GM19372 (cell line): ENCODE measurements at regions not wholly inside any gene's neighbourhood (a gene's known extent, or its start where the extent isn't known, plus 50 kb on each side); places are given as distances from the start of the nearest gene placed in this dataset.

Experiments
- ATAC-seq: cut with Tn5 transposase; IDR thresholded peaks from one replicate; pipeline ENCODE4 v1.9.1; 2021; ENCODE audit warnings: mild to moderate bottlenecking, low read depth, moderate library complexity; ENCODE audit not compliant: unreplicated experiment

DNA sequence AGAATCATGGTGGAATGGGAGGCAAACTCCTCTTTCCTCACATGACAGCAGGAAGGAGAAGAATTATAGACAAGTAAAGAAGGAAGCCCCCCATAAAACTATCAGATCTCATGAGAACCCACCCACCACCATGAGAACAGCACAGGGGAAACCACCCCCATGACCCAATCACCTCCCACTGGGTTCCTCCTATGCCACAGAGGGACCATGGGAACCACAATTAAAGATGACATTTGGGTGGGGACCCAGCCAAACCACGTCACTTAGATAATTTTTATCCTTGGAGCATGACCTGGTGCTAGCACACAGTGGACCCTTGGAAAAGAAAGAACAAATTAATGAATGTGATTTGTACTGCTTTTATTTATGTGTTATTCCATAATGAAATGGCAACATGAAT, 188.6 kb upstream of the NCKAP5 start:
- ATAC-seq = no peak

DNA sequence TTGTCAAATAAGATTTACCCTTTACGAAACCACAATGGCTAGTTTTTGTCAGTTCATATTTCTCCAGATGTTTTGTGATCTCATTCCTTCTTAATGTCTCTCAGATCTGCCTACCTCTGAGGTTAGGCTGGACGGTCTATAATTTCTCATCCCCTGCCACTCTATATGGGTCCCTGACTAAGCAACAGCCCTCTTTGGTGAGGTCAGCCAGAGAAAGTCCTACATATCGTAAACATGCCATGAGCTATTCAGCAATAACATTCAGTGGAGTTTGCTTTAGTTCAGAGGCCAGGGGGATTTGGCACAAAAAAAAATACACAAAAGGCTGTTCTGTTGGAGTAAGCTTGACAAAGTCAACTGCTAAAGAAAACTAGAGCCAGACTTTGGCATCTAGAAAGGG, 192.1 kb upstream of the NCKAP5 start:
- ATAC-seq = no peak

DNA sequence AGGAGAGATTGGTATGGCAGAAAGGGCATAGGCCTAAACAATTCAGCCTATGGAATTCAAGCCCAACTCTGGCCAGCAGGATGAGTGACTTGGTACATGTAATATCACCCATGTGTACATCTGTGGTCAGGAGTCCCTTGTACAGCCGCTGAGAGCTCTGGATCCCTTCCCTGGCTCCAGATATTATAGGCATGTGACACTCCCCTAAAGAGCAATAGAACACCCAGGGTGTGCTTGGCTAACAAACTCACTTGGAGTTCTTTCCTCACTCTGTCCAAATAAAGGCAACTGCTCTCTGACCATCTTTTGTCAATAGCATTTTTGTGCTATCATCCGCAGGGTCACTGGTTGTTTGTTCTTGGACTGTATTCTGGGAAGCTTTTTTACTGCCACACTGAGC, 197.4 kb upstream of the NCKAP5 start:
- no peak for ATAC-seq

DNA sequence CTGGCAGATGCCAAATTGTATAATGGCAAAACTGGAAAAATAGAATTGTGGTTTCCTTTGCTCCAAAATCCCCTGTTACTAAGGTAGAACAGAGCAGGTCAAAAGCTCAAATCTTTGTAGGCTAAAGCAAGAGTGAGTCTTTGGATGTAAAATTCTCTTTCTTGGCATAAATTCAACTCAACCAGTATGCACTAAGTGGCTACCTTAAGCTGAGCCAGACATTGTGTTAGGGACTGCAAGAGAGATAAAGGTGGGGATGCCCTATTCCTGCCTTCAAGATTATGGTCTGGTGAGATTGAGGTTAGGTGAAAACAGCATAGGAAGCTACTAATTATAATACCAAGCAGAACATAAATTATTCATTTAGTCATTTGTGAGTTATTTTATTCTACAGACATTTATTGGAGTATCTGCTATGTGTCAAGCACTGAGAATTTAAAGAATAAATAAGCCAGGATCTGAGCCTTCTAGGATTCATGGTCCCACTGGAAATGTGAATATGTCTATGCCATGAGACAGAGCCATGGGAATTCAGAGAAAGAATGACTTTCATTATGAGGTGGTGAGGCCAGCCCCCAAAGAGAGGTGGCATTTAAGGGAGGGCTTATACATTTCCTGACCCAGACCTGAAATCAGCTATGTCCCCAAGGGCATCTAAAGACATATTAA, 198.0 kb upstream of the NCKAP5 start:
- no peak for ATAC-seq

DNA sequence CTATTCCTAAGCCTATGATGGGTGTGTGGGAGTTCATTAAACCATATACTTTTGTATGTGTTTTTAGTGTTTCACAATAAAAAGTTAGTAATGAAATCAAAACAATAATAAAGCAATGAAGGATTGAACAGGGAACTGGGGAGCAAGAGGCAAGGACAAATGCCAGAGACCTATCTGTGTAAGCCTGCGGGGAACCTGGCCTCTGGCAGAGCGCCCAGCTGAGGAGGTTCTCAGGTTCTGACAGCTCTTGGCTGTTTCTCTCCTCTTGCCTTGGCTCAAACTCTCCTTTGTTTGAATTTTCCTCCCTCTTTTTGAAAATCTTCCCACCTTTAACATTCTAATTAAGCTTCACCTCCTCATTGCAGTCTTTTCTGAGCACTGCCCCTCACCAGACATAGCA, 200.0 kb upstream of the NCKAP5 start:
- no peak for ATAC-seq

DNA sequence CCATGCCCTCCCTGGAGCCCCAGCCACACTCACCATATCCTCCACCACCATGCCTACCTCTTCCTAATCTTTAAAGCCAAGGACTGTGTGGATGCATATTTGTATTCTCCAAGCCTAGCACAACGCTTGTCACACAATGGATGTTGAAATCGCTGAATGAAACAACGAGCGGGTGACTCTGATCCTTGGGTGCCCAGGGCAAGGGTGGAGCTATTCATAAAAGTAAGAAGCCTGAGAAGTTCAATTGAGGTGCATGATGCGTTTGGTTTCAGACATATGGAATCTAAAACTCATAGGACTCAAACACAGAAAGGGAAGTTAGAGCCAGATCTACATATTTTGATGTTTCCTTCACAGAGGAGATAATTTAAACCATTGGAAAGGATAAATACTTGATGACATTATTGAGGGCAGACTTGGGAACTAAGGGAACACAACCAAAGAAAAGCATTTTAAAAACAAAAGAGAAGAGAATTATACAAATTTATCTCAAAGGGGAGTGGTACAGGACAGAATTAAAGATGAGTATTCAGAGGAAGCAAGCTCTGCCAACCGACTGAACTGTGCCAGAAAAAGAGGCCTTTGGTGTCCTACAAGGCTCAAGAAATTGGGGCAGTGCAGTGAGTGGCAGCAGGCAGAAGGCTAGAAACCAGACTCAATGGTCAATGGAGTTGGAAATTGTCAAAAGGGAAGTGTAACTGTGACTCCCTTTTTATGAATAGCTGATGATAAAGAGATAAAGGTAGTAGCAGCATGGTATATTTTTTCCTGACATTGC, 200.6 kb upstream of the NCKAP5 start:
- ATAC-seq = no peak

DNA sequence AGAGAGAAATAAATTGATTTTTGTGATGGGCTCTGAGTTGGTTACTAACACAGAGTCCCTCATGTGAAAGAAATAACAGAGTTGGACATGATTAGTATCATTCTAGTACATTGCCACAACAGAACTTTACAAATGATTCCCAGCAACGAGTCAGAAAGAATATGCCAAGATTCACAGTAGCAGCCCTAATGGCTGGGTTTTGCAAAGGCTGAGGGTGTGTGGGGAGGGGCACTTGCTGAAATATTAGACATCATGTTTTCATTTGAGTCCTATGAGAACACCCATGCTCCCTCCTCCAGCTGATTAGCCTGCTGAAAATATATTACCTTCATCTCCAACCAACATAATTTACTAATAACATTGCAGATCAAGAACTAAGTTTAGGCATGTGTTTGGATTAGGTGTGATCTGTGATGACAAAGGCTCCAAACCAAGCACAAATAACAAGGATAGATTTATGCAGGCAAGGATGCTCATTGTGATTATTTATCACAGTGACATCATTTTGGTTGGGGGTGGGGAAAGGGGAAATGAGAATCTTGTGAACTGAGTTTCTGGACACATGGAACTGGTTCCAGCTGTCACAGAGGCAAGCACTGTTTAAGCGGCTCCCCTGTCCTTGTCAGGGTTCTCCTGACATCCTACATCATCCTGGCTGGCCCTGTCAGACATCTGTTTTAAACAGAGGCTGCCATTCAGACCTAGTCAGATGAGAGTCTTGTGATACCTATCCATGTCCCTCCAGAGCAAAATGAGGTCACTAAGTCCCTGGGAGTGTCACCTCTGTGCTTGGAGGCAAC, 205.8 kb upstream of the NCKAP5 start:
- no peak for ATAC-seq

DNA sequence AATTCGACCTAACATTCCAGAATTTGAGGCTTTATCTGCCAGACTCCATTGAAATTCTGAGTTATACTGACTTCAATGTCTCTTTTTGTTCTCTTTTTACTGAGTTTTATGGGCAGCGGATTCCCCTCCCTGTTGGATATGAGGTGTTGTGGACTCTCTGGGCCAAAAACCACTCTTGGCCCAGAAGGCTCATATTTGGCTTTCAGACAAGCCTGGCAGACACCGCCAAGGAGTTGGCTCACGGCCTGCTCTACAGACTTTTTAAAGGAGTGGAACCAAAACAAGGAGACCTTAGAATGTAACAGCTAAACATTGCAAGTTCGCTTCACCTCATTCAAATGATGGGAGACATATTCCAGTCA, 206.4 kb upstream of the NCKAP5 start:
- ATAC-seq = no peak

DNA sequence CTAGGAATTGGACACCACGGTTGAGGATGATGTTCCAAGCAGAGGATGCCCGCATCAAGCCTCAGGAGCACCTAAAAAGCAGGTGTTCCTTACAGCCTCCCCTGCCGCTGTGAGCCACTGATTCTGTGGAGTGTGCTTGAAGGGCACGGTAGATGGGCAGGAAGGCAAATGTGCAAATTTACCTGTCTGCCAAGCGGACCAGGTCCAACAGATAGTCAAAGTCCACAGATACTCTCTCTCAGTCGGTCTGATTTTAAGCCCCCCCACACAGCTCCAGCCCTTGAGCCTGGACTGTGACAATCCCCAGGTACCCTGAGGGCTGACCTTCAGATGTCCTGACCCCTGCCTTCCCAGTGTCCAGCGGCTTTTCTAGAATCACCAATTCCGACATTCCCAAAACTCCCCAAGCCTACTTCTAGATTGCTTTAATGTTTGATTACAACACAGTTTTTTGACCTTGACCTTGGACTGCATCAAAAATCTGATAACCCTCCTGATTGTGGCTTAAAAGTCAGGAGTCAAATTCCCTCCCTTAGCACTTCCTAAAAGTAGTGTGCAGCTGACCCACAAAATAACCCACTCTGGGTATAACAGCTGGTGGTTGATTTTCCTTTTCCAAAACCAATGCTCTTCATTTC, 208.8 kb upstream of the NCKAP5 start:
- ATAC-seq = no peak

DNA sequence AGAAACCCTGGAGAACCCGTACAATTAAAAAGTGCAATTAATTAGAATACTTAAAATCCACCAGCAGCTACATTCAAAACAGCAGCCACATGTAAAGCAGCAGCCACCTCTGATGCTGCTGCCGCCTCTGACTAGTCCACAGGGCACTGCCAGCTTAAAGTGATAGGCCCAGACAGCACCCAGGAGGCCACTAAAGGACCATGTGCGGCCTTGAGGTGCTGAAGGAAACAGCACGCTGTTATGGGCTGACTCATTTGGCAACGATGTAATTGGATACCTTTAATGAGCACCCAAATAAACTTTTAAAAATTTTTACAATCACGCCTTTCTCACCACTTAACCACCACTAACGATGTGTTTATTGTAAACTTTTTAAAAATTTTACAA, 209.3 kb upstream of the NCKAP5 start:
- no peak for ATAC-seq

DNA sequence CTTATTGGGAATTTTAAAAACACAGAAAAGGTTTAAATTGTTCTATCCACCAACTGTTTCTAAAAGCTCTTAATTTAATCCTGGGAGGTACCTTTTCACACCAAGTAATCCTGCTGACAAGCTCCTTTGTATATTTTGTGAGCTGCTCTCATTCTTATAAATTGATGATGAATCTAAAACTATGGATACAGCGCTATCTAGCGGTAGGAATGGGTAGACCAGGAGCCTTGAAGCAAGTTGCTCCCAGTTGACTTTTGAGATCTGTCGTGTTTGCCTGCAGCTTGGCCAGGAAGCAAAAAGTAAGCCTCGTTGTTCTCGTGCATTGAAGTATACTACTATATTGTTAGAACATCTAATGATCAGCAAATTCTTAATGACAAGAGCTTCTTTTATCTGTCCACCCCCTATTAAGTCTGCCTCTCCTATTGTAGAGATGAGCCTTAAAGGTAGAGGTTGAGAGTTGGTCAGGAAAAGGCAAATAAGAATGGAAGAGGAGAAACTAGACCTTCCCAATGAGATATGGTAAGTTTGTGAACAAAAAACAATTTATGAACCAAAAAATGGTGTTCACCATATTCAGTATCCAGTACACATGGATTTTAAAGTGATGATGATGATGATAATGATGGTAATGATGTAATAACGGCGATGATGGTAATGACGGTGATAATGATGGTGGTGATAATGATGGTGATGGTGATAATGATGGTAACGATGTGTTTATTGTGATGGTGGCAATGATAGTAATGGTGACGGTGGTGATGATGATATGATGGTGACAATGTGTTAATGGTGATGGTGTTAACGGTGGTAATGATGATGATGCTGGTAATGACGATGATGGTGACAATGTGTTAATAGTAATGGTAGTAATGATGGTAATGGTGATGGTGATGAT, 212.1 kb upstream of the NCKAP5 start:
- ATAC-seq = no peak

DNA sequence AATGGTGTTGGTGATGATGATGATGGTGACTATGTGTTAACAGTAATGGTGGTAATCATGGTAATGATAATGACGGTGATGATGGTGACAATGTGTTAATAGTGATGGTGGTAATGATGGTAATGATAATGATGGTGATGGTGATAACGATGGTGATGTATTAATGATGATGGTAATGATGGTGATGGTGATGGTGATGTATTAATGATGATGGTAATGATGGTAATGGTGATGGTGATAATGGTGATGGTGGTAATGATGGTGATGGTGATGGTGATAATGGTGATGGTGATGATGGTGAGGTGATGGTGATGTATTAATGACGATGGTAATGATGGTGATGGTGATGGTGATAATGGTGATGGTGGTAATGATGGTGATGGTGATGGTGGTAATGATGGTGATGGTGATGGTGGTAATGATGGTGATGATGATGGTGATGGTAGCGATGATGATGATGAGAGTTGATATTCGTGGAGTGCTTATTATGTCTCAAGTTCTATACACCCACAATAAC, 212.8 kb upstream of the NCKAP5 start:
- ATAC-seq = no peak

DNA sequence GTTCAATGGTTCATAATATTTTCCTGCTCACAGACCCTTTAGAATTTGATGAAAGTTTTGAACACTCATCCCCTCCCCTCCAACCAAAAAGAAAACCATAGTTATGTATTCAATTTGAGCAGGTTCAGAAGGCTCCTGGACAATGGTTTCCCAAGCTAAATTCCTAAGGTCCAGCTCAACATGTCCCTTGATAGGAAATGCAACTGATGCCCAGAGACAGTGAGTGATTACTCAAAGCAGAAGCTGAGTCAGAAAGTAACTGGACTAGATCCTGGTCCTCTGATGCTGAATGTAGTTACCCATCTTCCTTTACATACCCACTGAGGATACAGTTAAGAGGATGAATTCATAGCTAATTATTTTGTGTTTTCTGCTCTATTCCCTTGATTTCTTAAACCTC, 218.9 kb upstream of the NCKAP5 start:
- no peak for ATAC-seq

DNA sequence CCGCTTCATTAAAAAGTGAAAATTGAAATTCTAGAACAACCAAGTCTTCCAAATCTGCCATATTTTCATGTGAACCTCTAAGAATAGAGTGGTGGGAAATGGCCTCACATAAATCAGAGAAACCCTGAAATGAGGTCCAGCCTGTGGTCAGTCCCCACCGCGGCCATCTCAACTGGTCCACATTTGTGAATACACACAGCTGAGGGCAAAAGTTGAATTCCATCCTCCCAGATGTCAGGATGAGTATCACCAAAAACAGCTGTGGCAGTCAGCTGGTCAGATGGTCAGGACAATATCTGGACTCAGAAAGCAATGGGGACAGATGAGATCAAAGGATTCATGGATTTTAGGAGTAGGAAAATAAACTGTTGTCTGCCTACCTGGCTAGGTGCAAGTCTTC, 219.4 kb upstream of the NCKAP5 start:
- ATAC-seq = no peak

DNA sequence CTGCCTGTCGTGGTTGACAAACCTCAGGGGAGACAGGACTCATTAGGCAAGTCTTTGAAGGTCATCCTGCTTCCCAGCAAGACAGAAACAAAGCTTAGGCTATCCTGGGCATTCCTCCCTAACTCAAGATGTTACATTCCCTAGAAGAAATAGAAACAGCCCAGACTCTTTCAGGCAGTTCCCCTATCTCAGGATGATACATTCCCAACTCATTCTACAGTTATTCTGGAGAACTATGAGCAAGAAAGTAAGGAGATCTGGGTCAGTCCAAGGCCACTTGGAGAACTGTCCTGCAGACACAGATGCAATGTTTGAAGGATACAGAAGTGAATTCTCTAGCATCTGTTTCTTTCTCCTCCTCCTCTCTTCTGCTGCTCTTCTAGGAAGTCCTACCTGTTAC, 220.1 kb upstream of the NCKAP5 start:
- no peak for ATAC-seq

DNA sequence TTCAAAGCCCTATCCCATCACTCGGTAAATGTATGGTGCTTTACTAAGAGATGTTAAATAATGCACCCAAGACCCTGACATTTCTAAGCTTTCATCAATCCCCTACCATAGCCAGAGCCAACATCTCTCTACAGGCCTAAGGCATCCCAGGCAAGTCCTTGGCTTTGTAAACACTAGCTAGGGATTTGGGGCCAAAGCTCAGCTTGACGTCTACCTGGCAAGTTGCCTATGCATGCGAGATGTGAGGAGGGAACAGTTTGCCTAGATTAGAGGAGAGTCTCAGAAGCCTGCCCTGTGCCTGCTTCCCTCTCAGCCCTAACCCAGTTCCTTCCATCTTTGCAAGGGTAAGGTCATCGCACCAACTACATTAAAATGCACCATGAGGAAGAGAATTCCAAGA, 221.5 kb upstream of the NCKAP5 start:
- no peak for ATAC-seq

DNA sequence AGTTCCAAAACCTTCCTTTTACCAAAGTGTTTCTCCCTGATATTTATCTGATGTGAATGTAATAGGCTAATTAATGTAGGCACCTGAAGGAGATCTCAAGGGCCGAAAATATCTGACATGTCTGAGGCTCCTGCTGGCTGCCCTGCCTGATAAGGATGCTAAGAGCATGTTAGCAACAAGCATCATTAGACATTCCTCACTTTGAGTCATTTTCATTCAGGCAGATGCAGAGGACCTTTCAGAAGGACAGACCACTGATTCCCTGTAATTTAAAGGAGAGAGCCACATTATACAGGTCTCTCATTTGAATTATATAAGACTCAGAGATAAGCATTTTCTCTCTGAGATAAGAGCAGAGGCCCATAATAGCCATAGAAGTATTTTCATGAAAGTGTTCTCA, 222.4 kb upstream of the NCKAP5 start:
- no peak for ATAC-seq

DNA sequence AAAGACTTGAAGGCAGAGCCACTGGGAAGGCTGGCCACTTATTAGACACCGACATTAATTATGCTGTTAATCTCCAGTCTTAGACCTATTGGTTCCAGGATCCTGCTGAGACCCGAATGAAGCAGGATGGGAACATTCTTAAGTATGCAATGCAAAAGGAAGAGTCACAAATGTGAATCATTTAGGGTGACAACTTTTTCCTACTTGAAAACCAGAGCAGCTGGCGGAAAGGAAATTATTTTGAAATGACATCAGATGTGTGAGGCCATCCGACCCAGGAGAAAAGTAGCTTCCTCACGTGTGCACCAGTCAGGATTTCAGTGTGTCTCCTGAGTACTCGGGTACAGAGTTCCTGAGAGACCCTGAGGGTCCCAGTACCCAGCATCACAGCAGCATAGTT, 222.9 kb upstream of the NCKAP5 start:
- ATAC-seq = no peak

DNA sequence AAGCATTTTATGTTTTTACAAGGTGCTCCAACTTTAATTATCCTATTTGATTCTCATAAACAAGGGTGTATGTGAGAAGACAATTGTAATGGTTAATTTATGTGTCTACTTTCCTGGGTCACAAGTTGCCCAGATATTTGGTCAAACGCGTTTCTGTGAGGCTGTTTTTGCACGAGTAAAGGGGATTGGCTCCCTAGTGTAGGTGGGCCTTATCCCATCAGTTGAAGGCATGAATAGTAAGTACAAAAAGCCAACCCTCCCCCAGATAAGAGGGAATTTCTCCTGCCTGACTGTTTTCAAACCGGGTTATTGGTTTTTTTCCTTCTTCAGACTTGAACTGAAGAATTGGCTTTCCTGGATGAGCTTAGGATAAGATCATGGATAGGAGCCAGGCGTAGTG, 224.0 kb upstream of the NCKAP5 start:
- ATAC-seq = no peak

DNA sequence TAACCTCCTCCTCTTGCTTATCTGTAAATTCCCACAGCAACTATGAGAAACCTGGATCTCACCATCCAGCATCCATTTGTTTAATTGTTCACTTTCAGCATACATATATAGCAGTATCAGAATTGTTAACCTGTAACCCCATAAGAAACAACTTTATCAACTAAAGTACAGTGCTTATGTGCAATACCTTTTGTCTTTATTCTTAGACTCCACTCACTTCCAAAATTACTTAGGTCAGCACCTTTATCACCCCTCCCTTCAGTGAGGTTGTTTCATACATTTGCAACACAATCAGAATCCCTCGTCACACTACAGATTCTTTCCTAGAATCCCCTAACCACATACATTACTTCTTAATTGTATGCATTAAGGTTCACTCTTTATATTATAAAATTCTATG, 225.9 kb upstream of the NCKAP5 start:
- ATAC-seq = no peak
